ENCODE measurements at regions not wholly inside any gene's neighbourhood (a gene's known extent, or its start where the extent isn't known, plus 50 kb on each side); places are given as distances from the start of the nearest gene placed in this dataset.

- H3K4me3 Mint-ChIP-seq (ENCODE audit: unreplicated experiment) = no peak overlapping the region
- BruUV-seq (replicated peaks) = no TSS peak
- no peaks in the 10 kb centered on the region for H3K36me3 Mint-ChIP-seq (ENCODE audit: insufficient read depth, unreplicated experiment)
- no peaks in the 10 kb centered on the region for H3K27me3 Mint-ChIP-seq (ENCODE audit: insufficient read depth, unreplicated experiment)
- ChIA-PET POLR2A (no interaction called here), CTCF (no interaction called here)
- intact Hi-C loops (cut with micrococcal nuclease) = no loop called here
- no peak for DNase-seq (ENCODE audit: unreplicated experiment)
- no peak overlapping the region for H3K27ac Mint-ChIP-seq (ENCODE audit: low read depth, unreplicated experiment)
- no peaks in the 10 kb centered on the region for H3K9me3 Mint-ChIP-seq (ENCODE audit: unreplicated experiment)
- TF ChIP-seq CTCF (IDR thresholded peaks at IDR 0.05; ENCODE audit: unreplicated experiment) = no peak
- H3K4me1 Mint-ChIP-seq (ENCODE audit: insufficient read depth, unreplicated experiment) = no peaks in the 10 kb centered on the region
These were observed 55.0 kb downstream of the TMEM30B start for GRCh38 chr14:61226015-61226654.

DNA sequence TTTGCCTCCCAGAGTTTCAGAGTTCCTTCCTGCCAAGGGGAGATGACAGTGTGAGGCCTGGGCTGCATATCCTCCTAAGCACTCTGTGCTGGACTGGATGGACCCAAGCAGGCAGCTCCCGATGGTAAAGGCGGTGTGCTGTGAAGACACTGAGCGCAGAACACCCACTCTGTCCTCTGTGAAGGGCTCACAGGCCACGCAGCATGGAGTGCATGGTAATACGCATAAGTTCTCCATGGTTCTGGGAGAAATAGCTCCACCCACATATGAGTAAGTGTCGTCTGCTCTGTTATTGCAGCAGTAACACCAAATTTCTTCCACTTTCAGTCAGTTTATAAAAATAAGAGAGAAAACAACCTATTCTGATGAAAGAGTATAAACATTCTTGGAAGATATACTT lies 55.8 kb downstream of the TMEM30B start:
- H3K4me1 Mint-ChIP-seq (ENCODE audit: insufficient read depth, unreplicated experiment) = no peaks in the 10 kb centered on the region
- no peaks in the 10 kb centered on the region for H3K36me3 Mint-ChIP-seq (ENCODE audit: insufficient read depth, unreplicated experiment)
- no peak overlapping the region for H3K27ac Mint-ChIP-seq (ENCODE audit: low read depth, unreplicated experiment)
- H3K4me3 Mint-ChIP-seq (ENCODE audit: unreplicated experiment) = no peak overlapping the region
- CTCF ChIA-PET = no interaction called here
- BruUV-seq (replicated peaks) = no TSS peak
- TF ChIP-seq CTCF (IDR thresholded peaks at IDR 0.05; ENCODE audit: unreplicated experiment) = no peak
- no peaks in the 10 kb centered on the region for H3K27me3 Mint-ChIP-seq (ENCODE audit: insufficient read depth, unreplicated experiment)
- no peak for DNase-seq (ENCODE audit: unreplicated experiment)
- intact Hi-C loops (cut with micrococcal nuclease) = no loop called here
- H3K9me3 Mint-ChIP-seq (ENCODE audit: unreplicated experiment) = no peaks in the 10 kb centered on the region
- POLR2A ChIA-PET = no interaction called here

- intact Hi-C loops (cut with micrococcal nuclease) = no loop called here
- H3K4me1 Mint-ChIP-seq (ENCODE audit: insufficient read depth, unreplicated experiment) = no peaks in the 10 kb centered on the region
- H3K4me3 Mint-ChIP-seq (ENCODE audit: unreplicated experiment) = no peak overlapping the region
- CTCF ChIA-PET = no interaction called here
- no peaks in the 10 kb centered on the region for H3K9me3 Mint-ChIP-seq (ENCODE audit: unreplicated experiment)
- BruUV-seq (replicated peaks) = no TSS peak
- DNase-seq (ENCODE audit: unreplicated experiment) = no peak
- H3K36me3 Mint-ChIP-seq (ENCODE audit: insufficient read depth, unreplicated experiment) = no peaks in the 10 kb centered on the region
- H3K27me3 Mint-ChIP-seq (ENCODE audit: insufficient read depth, unreplicated experiment) = no peaks in the 10 kb centered on the region
- no peak for TF ChIP-seq CTCF (IDR thresholded peaks at IDR 0.05; ENCODE audit: unreplicated experiment)
- POLR2A ChIA-PET = no interaction called here
- no peak overlapping the region for H3K27ac Mint-ChIP-seq (ENCODE audit: low read depth, unreplicated experiment)
These were observed 57.6 kb downstream of the TMEM30B start for GRCh38 chr14:61223552-61223951.

DNA sequence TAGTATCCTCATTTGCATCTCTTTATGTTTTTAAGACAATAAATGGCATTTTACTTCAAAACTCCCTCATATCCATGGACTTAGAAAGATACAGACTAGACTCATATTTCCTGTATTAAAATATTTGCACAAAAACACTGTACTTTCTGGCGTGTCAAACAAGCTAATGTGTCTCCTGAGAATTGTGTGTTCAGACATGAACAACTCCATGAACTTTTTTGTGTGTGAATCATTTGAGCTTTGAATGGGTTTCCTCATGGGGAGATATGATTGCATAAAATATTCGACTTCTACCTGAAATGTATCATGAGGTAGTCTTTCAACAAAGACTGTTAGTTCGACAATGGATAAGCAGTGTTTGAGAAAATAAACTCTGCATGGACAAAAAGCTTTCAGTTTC lies 58.8 kb downstream of the TMEM30B start:
- Mint-ChIP-seq H3K36me3 (ENCODE audit: insufficient read depth, unreplicated experiment) (no peaks in the 10 kb centered on the region), H3K27ac (ENCODE audit: low read depth, unreplicated experiment) (no peak overlapping the region), H3K9me3 (ENCODE audit: unreplicated experiment) (no peaks in the 10 kb centered on the region), H3K27me3 (ENCODE audit: insufficient read depth, unreplicated experiment) (no peaks in the 10 kb centered on the region), H3K4me1 (ENCODE audit: insufficient read depth, unreplicated experiment) (no peaks in the 10 kb centered on the region), H3K4me3 (ENCODE audit: unreplicated experiment) (no peak overlapping the region)
- no peak for DNase-seq (ENCODE audit: unreplicated experiment)
- no peak for TF ChIP-seq CTCF (IDR thresholded peaks at IDR 0.05; ENCODE audit: unreplicated experiment)
- CTCF ChIA-PET = interaction anchor here (0.6 to 1.0 kb wide), 2 partner anchors 31 to 956 kb away, joined by 3 read pairs; no protein-coding TSS in a partner anchor
- BruUV-seq (replicated peaks) = no TSS peak
- POLR2A ChIA-PET = interaction anchor here (0.6 kb wide), 2 partner anchors 160 to 538 kb away, joined by 3 to 4 read pairs; no protein-coding TSS in a partner anchor
- intact Hi-C loops (cut with micrococcal nuclease) = no loop called here

Measured in MCF 10A (cell line).